H1 (cell line): ENCODE measurements at regions not wholly inside any gene's neighbourhood (a gene's known extent, or its start where the extent isn't known, plus 50 kb on each side); places are given as distances from the start of the nearest gene placed in this dataset.

ENCODE experiments used
- CTCF ChIA-PET: fragments of 300-600 bp; sonication (Branson Sonifier 250); formaldehyde crosslinking; loops from one replicate; lab custom pipeline; 2021; ENCODE audit not compliant: partially characterized antibody; lab: Charles Lee
- POLR2A ChIA-PET: fragments of 300-600 bp; sonication (Branson Sonifier 250); formaldehyde crosslinking; loops from one replicate; lab custom pipeline; 2021; ENCODE audit warnings: inconsistent platforms; ENCODE audit not compliant: partially characterized antibody; lab: Charles Lee
- DNase-seq, 2 experiments: peaks; one replicate each; pipeline versions ENCODE4 v3.0.0 to v3.0.0-alpha.2; 2010 to 2022; ENCODE audit warnings: low spot score in 2 of 2, low read depth in 1 of 2, mixed read lengths in 1 of 2
- FAIRE-seq: peaks from 2 replicates; lab custom pipeline; 2011; peaks lifted over from hg19 to GRCh38; lab: Jason Lieb, UNC
- H2AFZ ChIP-seq: 2 replicates; pipeline ENCODE4 v1.8.1; 2012; ENCODE audit warnings: low read length, inconsistent platforms
- H2AK5ac ChIP-seq: 2 replicates; pipeline ENCODE4 v1.6.1; 2013; ENCODE audit warnings: low read depth, low read length
- H2BK120ac ChIP-seq: replicated peaks from 2 replicates; pipeline ENCODE3; 2013; ENCODE audit warnings: low read depth, low read length, inconsistent platforms
- H2BK12ac ChIP-seq: 2 replicates; pipeline ENCODE4 v1.6.1; 2013; ENCODE audit warnings: low read depth, low read length
- H2BK15ac ChIP-seq: 2 replicates; pipeline ENCODE4 v1.6.1; 2013; ENCODE audit warnings: low read length
- H2BK20ac ChIP-seq: 2 replicates; pipeline ENCODE4 v1.6.1; 2013; ENCODE audit warnings: low read length
- H2BK5ac ChIP-seq: 2 replicates; pipeline ENCODE4 v1.6.1; 2013; ENCODE audit warnings: low read depth, low read length
- H3K14ac ChIP-seq: 2 replicates; pipeline ENCODE4 v1.6.1; 2013; ENCODE audit warnings: inconsistent platforms; ENCODE audit not compliant: insufficient read length
- H3K18ac ChIP-seq: 2 replicates; pipeline ENCODE4 v1.6.1; 2013; ENCODE audit warnings: low read length; ENCODE audit errors: extremely low read depth
- H3K23ac ChIP-seq: 2 replicates; pipeline ENCODE4 v1.6.1; 2013; ENCODE audit warnings: inconsistent platforms; ENCODE audit not compliant: insufficient read length
- H3K23me2 ChIP-seq: 2 replicates; pipeline ENCODE4 v1.6.1; 2013; ENCODE audit warnings: low read depth, low read length
- H3K27ac ChIP-seq: 2 replicates; pipeline ENCODE4 v1.6.1; 2011; ENCODE audit warnings: low read depth, low read length, inconsistent platforms
- H3K27me3 ChIP-seq, 4 experiments: replicated peaks in 1 of 4; 1 replicate in 1 of 4; 2 replicates in 3 of 4; pipeline versions ENCODE4 v1.6.1 to v1.8.1; 2011 to 2013; ENCODE audit warnings: low read length in 3 of 4, mild to moderate bottlenecking in 3 of 4, inconsistent platforms in 2 of 4, mixed read lengths in 2 of 4, moderate library complexity in 1 of 4; ENCODE audit not compliant: control insufficient read depth in 3 of 4, insufficient read depth in 3 of 4; ENCODE audit errors: extremely low read depth in 1 of 4
- H3K36me3 ChIP-seq, 4 experiments: 2 replicates each; pipeline versions ENCODE4 v1.6.1 to v1.8.1; 2011 to 2013; ENCODE audit warnings: mild to moderate bottlenecking in 4 of 4, low read length in 3 of 4, moderate library complexity in 2 of 4, control low read depth in 1 of 4, inconsistent platforms in 1 of 4; ENCODE audit not compliant: insufficient read depth in 4 of 4, control insufficient read depth in 2 of 4
- H3K4ac ChIP-seq: replicated peaks from 2 replicates; pipeline ENCODE3; 2013; ENCODE audit warnings: low read length, low read depth, mixed read lengths, inconsistent platforms; ENCODE audit not compliant: insufficient read length
- H3K4me1 ChIP-seq, 4 experiments: replicated peaks in 1 of 4; 1 replicate in 1 of 4; 2 replicates in 3 of 4; pipeline versions ENCODE4 v1.6.1 to v1.8.1; 2011 to 2013; ENCODE audit warnings: low read length in 3 of 4, inconsistent platforms in 2 of 4, mixed read lengths in 1 of 4; ENCODE audit not compliant: insufficient read depth in 4 of 4, control insufficient read depth in 3 of 4
- H3K4me2 ChIP-seq, 2 experiments: 2 replicates each; pipeline versions ENCODE4 v1.6.1 to v1.8.1; 2011 to 2013; ENCODE audit warnings: low read depth in 2 of 2, low read length in 2 of 2, control low read depth in 1 of 2, inconsistent platforms in 1 of 2, mild to moderate bottlenecking in 1 of 2; ENCODE audit not compliant: insufficient read depth in 1 of 2
- H3K4me3 ChIP-seq, 4 experiments: fragments of 200-600, 300-600 bp in 1 of 4; sonication (generic), shearing (Covaris generic), sonication (Bioruptor Twin) in 1 of 4; 2 replicates each; pipeline versions ENCODE4 v1.5.1 to v1.8.1; 2011 to 2016; ENCODE audit warnings: low read length in 4 of 4, low read depth in 3 of 4, control low read depth in 2 of 4, inconsistent platforms in 2 of 4, mild to moderate bottlenecking in 2 of 4, mixed read lengths in 1 of 4, moderate library complexity in 1 of 4; ENCODE audit not compliant: insufficient read depth in 2 of 4; ENCODE audit errors: extremely low read depth in 1 of 4
- H3K56ac ChIP-seq: replicated peaks from 2 replicates; pipeline ENCODE3; 2013; ENCODE audit warnings: low read depth, mild to moderate bottlenecking, mixed read lengths, low read length, inconsistent platforms; ENCODE audit not compliant: insufficient read length
- H3K79me1 ChIP-seq: 2 replicates; pipeline ENCODE4 v1.6.1; 2013; ENCODE audit warnings: low read depth, low read length, control low read depth
- H3K79me2 ChIP-seq, 2 experiments: 2 replicates each; pipeline versions ENCODE4 v1.6.1 to v1.8.1; 2012 to 2013; ENCODE audit warnings: low read length in 2 of 2, mild to moderate bottlenecking in 2 of 2, inconsistent platforms in 1 of 2; ENCODE audit not compliant: insufficient read depth in 2 of 2, control insufficient read depth in 1 of 2
- H3K9ac ChIP-seq, 4 experiments: replicated peaks in 1 of 4; 1 replicate in 1 of 4; 2 replicates in 3 of 4; pipeline versions ENCODE4 v1.6.1 to v1.8.1; 2011 to 2013; ENCODE audit warnings: low read depth in 3 of 4, low read length in 3 of 4, control low read depth in 2 of 4, mild to moderate bottlenecking in 2 of 4, moderate library complexity in 2 of 4, inconsistent platforms in 1 of 4; ENCODE audit errors: extremely low read depth in 1 of 4
- H3K9me3 ChIP-seq, 2 experiments: 2 replicates each; pipeline versions ENCODE4 v1.6.1 to v1.8.1; 2012 to 2013; ENCODE audit warnings: mild to moderate bottlenecking in 2 of 2, moderate library complexity in 2 of 2, control low read depth in 1 of 2, inconsistent platforms in 1 of 2, low read depth in 1 of 2, low read length in 1 of 2, mixed read lengths in 1 of 2; ENCODE audit not compliant: insufficient read depth in 2 of 2
- H4K20me1 ChIP-seq, 2 experiments: replicated peaks in 1 of 2; 2 replicates each; pipeline versions ENCODE3 to v1.8.1; 2011 to 2013; ENCODE audit warnings: inconsistent platforms in 2 of 2, low read length in 2 of 2, mild to moderate bottlenecking in 1 of 2; ENCODE audit not compliant: insufficient read depth in 2 of 2, control insufficient read depth in 1 of 2
- H4K5ac ChIP-seq: 2 replicates; pipeline ENCODE4 v1.6.1; 2013; ENCODE audit warnings: low read length, low read depth, mixed read lengths, inconsistent platforms; ENCODE audit not compliant: insufficient read length
- H4K8ac ChIP-seq: 2 replicates; pipeline ENCODE4 v1.8.0; 2013; ENCODE audit warnings: mild to moderate bottlenecking, moderate library complexity, low read length, inconsistent platforms; ENCODE audit not compliant: insufficient read depth; ENCODE audit errors: extremely low read depth
- H4K91ac ChIP-seq: replicated peaks from 2 replicates; pipeline ENCODE3; 2013; ENCODE audit warnings: low read length, mixed read lengths, inconsistent platforms; ENCODE audit not compliant: insufficient read length
- ASH2L ChIP-seq: fragments of 200-600, 300-600 bp; sonication (generic); IDR thresholded peaks from one replicate; pipeline ENCODE4 v1.7.1; 2017; ENCODE audit warnings: low read length
- CTCF ChIP-seq, 3 experiments: IDR thresholded peaks; 1 replicate in 2 of 3; 2 replicates in 1 of 3; pipeline versions ENCODE4 v1.5.1 to v1.6.1; 2011; ENCODE audit warnings: low read length in 3 of 3, mild to moderate bottlenecking in 3 of 3, inconsistent platforms in 2 of 3, low read depth in 1 of 3, moderate library complexity in 1 of 3; ENCODE audit not compliant: insufficient read depth in 1 of 3; ENCODE audit errors: control extremely low read depth in 1 of 3
- RAD21 ChIP-seq, 2 experiments: IDR thresholded peaks in 1 of 2; conservative IDR thresholded peaks in 1 of 2; 2 replicates each; pipeline ENCODE4 v1.6.1; 2011; ENCODE audit warnings: low read depth in 2 of 2, low read length in 2 of 2, improper control_type of control experiment in 1 of 2, inconsistent platforms in 1 of 2, mild to moderate bottlenecking in 1 of 2, moderate library complexity in 1 of 2
- WGBS, 2 experiments: shearing (Covaris generic) in 1 of 2; methylation state at CpG; one replicate each; pipeline versions ENCODE4 v1.1.6 to v1.1.7; 2013 to 2015; ENCODE audit warnings: low lambda C conversion rate in 2 of 2, mixed read lengths in 2 of 2, inconsistent platforms in 1 of 2, low coverage in 1 of 2, missing lambda C conversion rate in 1 of 2; ENCODE audit not compliant: insufficient replicate concordance in 2 of 2, insufficient coverage in 1 of 2, insufficient read length in 1 of 2; ENCODE audit errors: extremely low coverage in 1 of 2, missing lambda C conversion rate in 1 of 2; 5-methylcytosine and 5-hydroxymethylcytosine counted together

- Histone ChIP-seq H4K5ac (no peak overlapping the region), H3K18ac (no peak overlapping the region), H3K14ac (no peak overlapping the region), H2AK5ac (no peak overlapping the region), H2BK5ac (no peak overlapping the region), H2AFZ (no peak overlapping the region)
- POLR2A ChIA-PET, result no interaction called here
- DNase-seq, result no peak
- peak; percentile 2 to 22 (median 21); a peak in 3 of 4 replicates for TF ChIP-seq CTCF (IDR thresholded peaks at IDR 0.05; ENCODE audit: control extremely low read depth in 1 of 3, insufficient read depth in 1 of 3, low read depth in 1 of 3, low read length in 3 of 3)
- TF ChIP-seq ASH2L, result no peak
- peak; percentile 48 to 60 for TF ChIP-seq RAD21 (IDR thresholded peaks at IDR 0.05 in 1 of 2, conservative IDR thresholded peaks at IDR 0.05 in 1 of 2; ENCODE audit: low read depth in 2 of 2, low read length in 2 of 2)
- TF ChIP-seq, all 59 proteins: peak for 2
- Histone ChIP-seq H2BK120ac (no peak overlapping the region), H3K79me2 (no peaks in the 10 kb centered on the region), H3K79me1 (no peaks in the 10 kb centered on the region), H3K23ac (no peak overlapping the region), H3K4ac (no peak overlapping the region), H3K4me2 (no peak overlapping the region), H2BK20ac (no peak overlapping the region), H3K4me1 (no peaks in the 10 kb centered on the region), H3K9ac (no peak overlapping the region), H3K27ac (no peak overlapping the region), H3K36me3 (no peaks in the 10 kb centered on the region), H3K9me3 (no peaks in the 10 kb centered on the region), H3K56ac (no peak overlapping the region), H3K23me2 (no peaks in the 10 kb centered on the region), H2BK12ac (no peak overlapping the region), H3K27me3 (no peaks in the 10 kb centered on the region), H4K8ac (no peak overlapping the region), H4K91ac (no peak overlapping the region), H4K20me1 (no peaks in the 10 kb centered on the region), H2BK15ac (no peak overlapping the region), H3K4me3 (no peak overlapping the region)
- CTCF ChIA-PET, result interaction anchor here (0.7 to 2.3 kb wide), 7 partner anchors 13 to 344 kb away, joined by 3 to 9 read pairs (median 5); no protein-coding TSS in a partner anchor
- WGBS, 2 experiments, result 100% methylated on average over 2 of the region's 3 CpGs; no CpG with 5 or more reads in 1 of the 2 experiments
- FAIRE-seq, result no peak
Measured at GRCh38 chrX:140163371-140164159, 198.2 kb upstream of the CXorf66 start.
